C4-2B (cell line): ENCODE measurements at regions not wholly inside any gene's neighbourhood (a gene's known extent, or its start where the extent isn't known, plus 50 kb on each side); places are given as distances from the start of the nearest gene placed in this dataset.
"Not testable (repeated sequence)": the region's sequence is repeated elsewhere in the genome, so short reads cannot be mapped to it uniquely, and the experiment has no call there.

Source experiments
- CTCF ChIP-seq: fragments of 450-650 bp; conservative IDR thresholded peaks from 2 replicates; pipeline ENCODE4 v1.5.1; 2017; ENCODE audit warnings: mild to moderate bottlenecking
- ZFX ChIP-seq: fragments of 450-650 bp; IDR thresholded peaks from 2 replicates; pipeline ENCODE4 v1.6.1; 2017

- not testable (repeated sequence) for TF ChIP-seq CTCF, ZFX
Measured at GRCh38 chr16:31982986-31983385, 109.4 kb downstream of the ZNF267 start.
